ENCODE measurements at regions not wholly inside any gene's neighbourhood (a gene's known extent, or its start where the extent isn't known, plus 50 kb on each side); places are given as distances from the start of the nearest gene placed in this dataset.

DNA sequence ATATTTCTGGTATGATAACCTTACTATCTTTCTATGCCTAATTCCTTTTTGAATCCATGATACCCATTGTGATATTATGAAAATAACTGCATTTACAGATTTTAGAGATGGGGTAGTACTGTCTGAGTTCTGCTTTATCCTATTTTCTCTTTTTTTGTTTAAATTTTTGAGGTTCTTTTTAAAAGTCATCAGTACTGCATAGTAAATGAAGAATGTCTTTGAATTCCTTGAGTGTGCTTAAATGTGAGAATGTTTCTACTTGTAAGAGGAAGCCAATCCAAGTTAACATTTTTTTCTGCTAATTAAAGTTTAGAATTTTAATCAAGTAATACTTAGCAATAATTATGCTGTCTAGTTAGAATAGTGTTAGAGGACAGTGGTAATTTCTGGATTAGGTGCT, 474.6 kb downstream of the PCNX1 start:
- no peak for TF ChIP-seq POLR2A (IDR thresholded peaks at IDR 0.05)
- TF ChIP-seq, protein P1, sequence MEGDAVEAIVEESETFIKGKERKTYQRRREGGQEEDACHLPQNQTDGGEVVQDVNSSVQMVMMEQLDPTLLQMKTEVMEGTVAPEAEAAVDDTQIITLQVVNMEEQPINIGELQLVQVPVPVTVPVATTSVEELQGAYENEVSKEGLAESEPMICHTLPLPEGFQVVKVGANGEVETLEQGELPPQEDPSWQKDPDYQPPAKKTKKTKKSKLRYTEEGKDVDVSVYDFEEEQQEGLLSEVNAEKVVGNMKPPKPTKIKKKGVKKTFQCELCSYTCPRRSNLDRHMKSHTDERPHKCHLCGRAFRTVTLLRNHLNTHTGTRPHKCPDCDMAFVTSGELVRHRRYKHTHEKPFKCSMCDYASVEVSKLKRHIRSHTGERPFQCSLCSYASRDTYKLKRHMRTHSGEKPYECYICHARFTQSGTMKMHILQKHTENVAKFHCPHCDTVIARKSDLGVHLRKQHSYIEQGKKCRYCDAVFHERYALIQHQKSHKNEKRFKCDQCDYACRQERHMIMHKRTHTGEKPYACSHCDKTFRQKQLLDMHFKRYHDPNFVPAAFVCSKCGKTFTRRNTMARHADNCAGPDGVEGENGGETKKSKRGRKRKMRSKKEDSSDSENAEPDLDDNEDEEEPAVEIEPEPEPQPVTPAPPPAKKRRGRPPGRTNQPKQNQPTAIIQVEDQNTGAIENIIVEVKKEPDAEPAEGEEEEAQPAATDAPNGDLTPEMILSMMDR (IDR thresholded peaks at IDR 0.05) = no peak
- no peak overlapping the region for H3K4me3 ChIP-seq (ENCODE audit: low read depth, poor library complexity, severe bottlenecking)
- DNase-seq (ENCODE audit: low spot score in 2 of 2) = no peak
- intact Hi-C loops (cut with DNase I; ENCODE audit: low total_unique reads) = loop anchor here (2.0 kb wide), 1 partner anchor 63 kb away; no protein-coding TSS in a partner anchor

DNA sequence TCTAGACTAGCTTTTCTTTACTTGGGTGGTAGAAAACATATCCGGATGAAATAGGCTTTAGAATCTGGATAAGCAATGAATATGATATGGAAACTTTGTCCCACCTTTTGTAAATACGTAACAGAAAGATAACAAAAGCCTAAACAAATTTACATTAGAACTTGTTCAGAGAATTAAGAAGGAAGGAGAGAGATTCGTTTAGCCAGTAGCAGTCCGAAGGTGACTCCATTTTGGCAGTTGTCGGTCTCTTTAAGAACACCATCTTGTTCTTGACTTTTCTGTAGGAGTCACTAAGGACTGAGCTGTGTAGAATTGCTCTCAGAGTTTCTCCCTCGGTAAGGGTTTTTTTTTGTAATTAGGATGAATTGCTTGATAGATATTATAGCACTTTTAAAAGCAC, 475.1 kb downstream of the PCNX1 start:
- intact Hi-C loops (cut with DNase I; ENCODE audit: low total_unique reads) = no loop called here
- no peak for DNase-seq (ENCODE audit: low spot score in 2 of 2)
- no peak overlapping the region for H3K4me3 ChIP-seq (ENCODE audit: low read depth, poor library complexity, severe bottlenecking)
- WGBS, 2 donors = 92% methylated on average over 6 of the region's 6 CpGs
- TF ChIP-seq, protein P1 (IDR thresholded peaks at IDR 0.05) = no peak
- no peak for TF ChIP-seq POLR2A (IDR thresholded peaks at IDR 0.05)

DNA sequence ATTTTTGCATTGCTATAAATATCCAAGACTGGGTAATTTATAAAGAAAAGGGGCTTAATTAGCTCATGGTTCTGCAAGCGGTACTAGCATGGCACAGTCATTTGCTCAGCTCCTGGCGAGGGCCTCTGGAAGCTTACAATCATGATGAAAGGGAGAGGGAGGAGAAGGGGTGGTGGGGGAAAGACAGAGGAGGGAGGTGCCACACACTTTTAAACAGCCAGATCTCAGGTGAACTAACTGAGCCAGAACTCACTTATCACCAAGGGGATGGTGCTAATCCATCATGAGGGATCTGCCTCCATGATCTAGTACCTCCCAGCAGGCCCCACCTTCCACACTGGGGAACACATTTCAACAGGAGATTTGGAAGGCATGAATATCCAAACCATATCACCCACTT, 476.3 kb downstream of the PCNX1 start:
- WGBS, 2 donors = 94 to 98% methylated on average over 2 of the region's 2 CpGs
- intact Hi-C loops (cut with DNase I; ENCODE audit: low total_unique reads) = no loop called here
- H3K4me3 ChIP-seq (ENCODE audit: low read depth, poor library complexity, severe bottlenecking) = no peak overlapping the region
- TF ChIP-seq POLR2A (IDR thresholded peaks at IDR 0.05) = no peak
- TF ChIP-seq, protein P1 (IDR thresholded peaks at IDR 0.05) = no peak
- no peak for DNase-seq (ENCODE audit: low spot score in 2 of 2)

DNA sequence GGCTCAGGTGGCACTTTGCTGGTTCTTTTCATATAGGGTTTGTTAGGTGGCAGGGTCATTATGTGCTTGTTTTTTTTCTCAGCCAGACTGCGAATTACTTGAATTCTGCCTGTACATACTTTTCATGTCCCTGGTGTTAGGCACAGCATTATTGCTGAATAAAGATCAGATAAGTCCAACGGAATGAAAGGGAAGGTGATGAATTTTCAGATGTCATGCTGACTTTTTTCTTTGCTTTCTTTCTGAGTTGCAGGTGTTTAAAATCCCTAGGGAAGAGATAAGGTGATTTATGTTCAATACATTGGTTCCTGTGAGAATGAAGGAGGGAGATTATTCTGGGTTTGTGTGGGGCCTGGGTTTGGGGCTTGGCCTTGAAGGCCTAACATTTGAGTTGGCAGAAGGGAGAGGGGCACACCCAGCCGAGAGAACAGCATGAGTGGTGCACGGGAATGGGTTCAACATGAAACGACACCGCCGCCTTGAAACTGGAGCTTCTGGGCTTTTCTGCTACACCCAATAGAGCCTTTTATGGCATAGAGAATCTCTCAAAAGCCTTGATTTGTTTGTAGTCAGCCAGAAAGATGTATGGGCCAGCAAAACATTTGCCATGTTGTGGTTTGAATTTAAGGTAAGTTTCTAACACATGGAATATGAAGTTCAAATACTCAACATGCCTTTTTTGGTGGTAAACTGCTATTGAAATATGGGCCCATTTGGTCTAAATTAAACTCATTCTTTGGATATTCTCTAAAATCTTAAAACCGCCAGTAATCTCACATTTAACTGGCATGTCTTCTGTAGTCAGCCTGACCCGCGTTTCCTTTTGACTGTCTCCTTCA, 477.0 kb downstream of the PCNX1 start:
- DNase-seq (ENCODE audit: low spot score in 2 of 2) = no peak
- H3K4me3 ChIP-seq (ENCODE audit: low read depth, poor library complexity, severe bottlenecking) = no peak overlapping the region
- TF ChIP-seq POLR2A (IDR thresholded peaks at IDR 0.05) = no peak
- TF ChIP-seq, protein P1 (IDR thresholded peaks at IDR 0.05) = no peak
- WGBS, 2 donors = 69 to 71% methylated on average over 10 of the region's 10 CpGs
- intact Hi-C loops (cut with DNase I; ENCODE audit: low total_unique reads) = no loop called here

DNA sequence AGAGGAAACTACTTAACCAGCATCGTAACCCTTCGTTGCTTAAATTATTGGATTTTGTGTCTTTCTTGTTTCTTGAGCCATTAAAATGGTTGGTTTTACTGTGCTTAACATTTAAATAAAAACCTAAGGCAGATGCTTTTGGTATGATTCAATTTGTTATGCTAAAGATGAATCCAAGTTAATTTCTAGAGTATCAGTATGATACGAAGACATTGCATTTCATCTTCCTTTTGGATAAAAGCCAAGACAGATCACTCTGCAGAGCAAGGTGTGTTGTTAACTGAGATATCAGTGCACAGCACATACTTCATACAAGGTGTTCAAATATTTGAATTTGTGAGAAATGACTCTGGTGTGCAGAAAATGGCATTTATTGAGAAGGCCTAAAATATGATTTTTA, 480.5 kb downstream of the PCNX1 start:
- DNase-seq (ENCODE audit: low spot score in 2 of 2) = no peak
- TF ChIP-seq POLR2A (IDR thresholded peaks at IDR 0.05) = no peak
- TF ChIP-seq, protein P1 (IDR thresholded peaks at IDR 0.05) = no peak
- WGBS, 2 donors = 91 to 96% methylated on average over 3 of the region's 3 CpGs
- no peak overlapping the region for H3K4me3 ChIP-seq (ENCODE audit: low read depth, poor library complexity, severe bottlenecking)
- intact Hi-C loops (cut with DNase I; ENCODE audit: low total_unique reads) = no loop called here

DNA sequence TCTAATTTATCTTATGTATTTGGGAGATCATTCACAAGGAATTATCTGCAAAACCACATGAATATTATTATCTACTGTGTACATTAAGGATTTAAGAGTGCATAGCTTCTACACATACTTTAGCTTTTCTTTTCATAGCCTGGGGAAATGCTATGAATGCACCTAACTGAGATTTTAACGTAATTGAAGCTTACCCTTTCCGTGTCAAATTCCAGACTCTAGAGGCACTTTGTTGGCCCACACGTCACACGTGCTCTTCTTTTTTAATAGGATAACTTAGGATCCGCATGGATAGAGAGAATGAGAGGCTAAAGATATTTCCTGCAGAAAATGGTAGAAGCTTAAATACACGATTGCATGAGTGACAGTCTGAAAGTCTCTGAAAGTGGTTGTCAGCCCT, 481.1 kb downstream of the PCNX1 start:
- no peak overlapping the region for H3K4me3 ChIP-seq (ENCODE audit: low read depth, poor library complexity, severe bottlenecking)
- intact Hi-C loops (cut with DNase I; ENCODE audit: low total_unique reads) = no loop called here
- TF ChIP-seq, protein P1 (IDR thresholded peaks at IDR 0.05) = no peak
- no peak for TF ChIP-seq POLR2A (IDR thresholded peaks at IDR 0.05)
- WGBS, 2 donors = 90 to 95% methylated on average over 6 of the region's 6 CpGs
- no peak for DNase-seq (ENCODE audit: low spot score in 2 of 2)

Data from lower leg skin (tissue), 4 donors.